HCT116 (cell line): ENCODE measurements at regions not wholly inside any gene's neighbourhood (a gene's known extent, or its start where the extent isn't known, plus 50 kb on each side); places are given as distances from the start of the nearest gene placed in this dataset.

Experiments
- CEBPB ChIP-seq: IDR thresholded peaks from 2 replicates; pipeline ENCODE4 v1.6.1; 2012; ENCODE audit warnings: low read depth
- EZH2 ChIP-seq: fragments of 200-600 bp; sonication (generic); IDR thresholded peaks from 2 replicates; pipeline ENCODE4 v1.6.1; 2017; ENCODE audit warnings: antibody characterized with exemption, mixed run types
- POLR2A ChIP-seq: IDR thresholded peaks from 2 replicates; pipeline ENCODE4 v1.7.0; 2011; ENCODE audit warnings: borderline replicate concordance; ENCODE audit not compliant: insufficient read depth, insufficient read length; ENCODE audit errors: extremely low read depth
- POLR2AphosphoS5 ChIP-seq: IDR thresholded peaks from 2 replicates; pipeline ENCODE4 v1.6.1; 2011; ENCODE audit warnings: mild to moderate bottlenecking, low read depth, low read length, moderate library complexity
- RAD21 ChIP-seq: IDR thresholded peaks from 2 replicates; pipeline ENCODE4 v1.6.1; 2012; ENCODE audit warnings: low read depth, mild to moderate bottlenecking
- SIN3A ChIP-seq: IDR thresholded peaks from 2 replicates; pipeline ENCODE4 v1.6.1; 2012; ENCODE audit warnings: low read depth
- SP1 ChIP-seq: IDR thresholded peaks from 2 replicates; pipeline ENCODE4 v1.6.1; 2012; ENCODE audit warnings: low read depth
- SRF ChIP-seq: IDR thresholded peaks from 2 replicates; pipeline ENCODE4 v1.6.1; 2012; ENCODE audit warnings: low read depth
- ZNF274 ChIP-seq: fragments of 200-500 bp; sonication (Bioruptor generic); IDR thresholded peaks from 2 replicates; pipeline ENCODE4 v1.6.1; 2014; ENCODE audit warnings: mild to moderate bottlenecking, low read depth, low read length, inconsistent platforms
- TF ChIP-seq, protein P1 (sequence below), 3 experiments: fragments of 200-600 bp in 1 of 3; sonication (generic) in 1 of 3; IDR thresholded peaks in 2 of 3; conservative IDR thresholded peaks in 1 of 3; 2 replicates each; pipeline ENCODE4 v1.5.1; 2012 to 2017; ENCODE audit warnings: low read depth in 2 of 3, low read length in 2 of 3, antibody characterized with exemption in 1 of 3, borderline replicate concordance in 1 of 3, control low read depth in 1 of 3, mild to moderate bottlenecking in 1 of 3, mixed read lengths in 1 of 3, mixed run types in 1 of 3, moderate library complexity in 1 of 3; ENCODE audit not compliant: insufficient read depth in 1 of 3
- TF ChIP-seq, protein P2 (sequence below): IDR thresholded peaks from 2 replicates; pipeline ENCODE4 v1.6.1; 2011; ENCODE audit warnings: mild to moderate bottlenecking, low read length, moderate library complexity; ENCODE audit not compliant: insufficient replicate concordance; ENCODE audit errors: extremely low read depth
- TF ChIP-seq, protein P3 (sequence below): IDR thresholded peaks from 2 replicates; pipeline ENCODE4 v1.6.1; 2012

DNA sequence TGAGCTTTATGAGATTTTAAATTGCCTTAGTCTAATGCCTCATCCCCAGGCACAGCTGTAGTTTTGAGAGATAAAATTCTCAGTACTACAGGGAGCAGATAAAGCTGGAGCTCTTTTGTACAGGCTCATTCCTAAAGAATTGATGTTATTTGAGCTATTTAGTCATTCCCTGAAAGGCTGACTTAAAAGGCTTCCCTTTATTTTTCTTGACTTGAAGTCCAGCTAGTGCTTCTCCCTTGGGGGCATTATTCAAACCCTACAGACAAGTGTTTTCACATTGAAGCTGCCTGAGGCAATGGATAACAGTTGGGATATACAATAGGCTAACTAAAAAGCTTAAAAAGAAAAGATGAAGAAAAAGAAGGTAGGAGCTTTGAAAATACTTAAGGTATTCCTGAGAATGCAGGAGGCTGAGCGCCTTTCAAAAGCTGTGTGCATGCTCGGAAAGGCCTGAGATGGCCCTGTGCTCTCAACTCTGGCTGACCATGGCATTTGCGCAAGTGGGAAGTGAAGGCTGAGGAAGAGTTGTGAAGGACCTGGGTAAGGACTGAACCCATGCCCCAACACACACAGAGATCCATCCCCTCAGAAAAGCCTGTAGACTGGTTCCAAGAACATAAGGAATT lies 315.1 kb downstream of the SMOC2 start:
- TF ChIP-seq, protein P1, sequence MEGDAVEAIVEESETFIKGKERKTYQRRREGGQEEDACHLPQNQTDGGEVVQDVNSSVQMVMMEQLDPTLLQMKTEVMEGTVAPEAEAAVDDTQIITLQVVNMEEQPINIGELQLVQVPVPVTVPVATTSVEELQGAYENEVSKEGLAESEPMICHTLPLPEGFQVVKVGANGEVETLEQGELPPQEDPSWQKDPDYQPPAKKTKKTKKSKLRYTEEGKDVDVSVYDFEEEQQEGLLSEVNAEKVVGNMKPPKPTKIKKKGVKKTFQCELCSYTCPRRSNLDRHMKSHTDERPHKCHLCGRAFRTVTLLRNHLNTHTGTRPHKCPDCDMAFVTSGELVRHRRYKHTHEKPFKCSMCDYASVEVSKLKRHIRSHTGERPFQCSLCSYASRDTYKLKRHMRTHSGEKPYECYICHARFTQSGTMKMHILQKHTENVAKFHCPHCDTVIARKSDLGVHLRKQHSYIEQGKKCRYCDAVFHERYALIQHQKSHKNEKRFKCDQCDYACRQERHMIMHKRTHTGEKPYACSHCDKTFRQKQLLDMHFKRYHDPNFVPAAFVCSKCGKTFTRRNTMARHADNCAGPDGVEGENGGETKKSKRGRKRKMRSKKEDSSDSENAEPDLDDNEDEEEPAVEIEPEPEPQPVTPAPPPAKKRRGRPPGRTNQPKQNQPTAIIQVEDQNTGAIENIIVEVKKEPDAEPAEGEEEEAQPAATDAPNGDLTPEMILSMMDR (IDR thresholded peaks at IDR 0.05 in 2 of 3, conservative IDR thresholded peaks at IDR 0.05 in 1 of 3; ENCODE audit: borderline replicate concordance in 1 of 3, insufficient read depth in 1 of 3, low read depth in 2 of 3, low read length in 2 of 3) = no peak
- TF ChIP-seq SRF (no peak), SIN3A (no peak), POLR2A (no peak), EZH2 (no peak), SP1 (no peak), RAD21 (no peak), CEBPB (no peak), POLR2AphosphoS5 (no peak), ZNF274 (no peak)
- TF ChIP-seq, protein P2, sequence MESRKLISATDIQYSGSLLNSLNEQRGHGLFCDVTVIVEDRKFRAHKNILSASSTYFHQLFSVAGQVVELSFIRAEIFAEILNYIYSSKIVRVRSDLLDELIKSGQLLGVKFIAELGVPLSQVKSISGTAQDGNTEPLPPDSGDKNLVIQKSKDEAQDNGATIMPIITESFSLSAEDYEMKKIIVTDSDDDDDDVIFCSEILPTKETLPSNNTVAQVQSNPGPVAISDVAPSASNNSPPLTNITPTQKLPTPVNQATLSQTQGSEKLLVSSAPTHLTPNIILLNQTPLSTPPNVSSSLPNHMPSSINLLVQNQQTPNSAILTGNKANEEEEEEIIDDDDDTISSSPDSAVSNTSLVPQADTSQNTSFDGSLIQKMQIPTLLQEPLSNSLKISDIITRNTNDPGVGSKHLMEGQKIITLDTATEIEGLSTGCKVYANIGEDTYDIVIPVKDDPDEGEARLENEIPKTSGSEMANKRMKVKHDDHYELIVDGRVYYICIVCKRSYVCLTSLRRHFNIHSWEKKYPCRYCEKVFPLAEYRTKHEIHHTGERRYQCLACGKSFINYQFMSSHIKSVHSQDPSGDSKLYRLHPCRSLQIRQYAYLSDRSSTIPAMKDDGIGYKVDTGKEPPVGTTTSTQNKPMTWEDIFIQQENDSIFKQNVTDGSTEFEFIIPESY = no peak
- TF ChIP-seq, protein P3, sequence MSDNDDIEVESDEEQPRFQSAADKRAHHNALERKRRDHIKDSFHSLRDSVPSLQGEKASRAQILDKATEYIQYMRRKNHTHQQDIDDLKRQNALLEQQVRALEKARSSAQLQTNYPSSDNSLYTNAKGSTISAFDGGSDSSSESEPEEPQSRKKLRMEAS = no peak
